ENCODE measurements at regions not wholly inside any gene's neighbourhood (a gene's known extent, or its start where the extent isn't known, plus 50 kb on each side); places are given as distances from the start of the nearest gene placed in this dataset.

DNA sequence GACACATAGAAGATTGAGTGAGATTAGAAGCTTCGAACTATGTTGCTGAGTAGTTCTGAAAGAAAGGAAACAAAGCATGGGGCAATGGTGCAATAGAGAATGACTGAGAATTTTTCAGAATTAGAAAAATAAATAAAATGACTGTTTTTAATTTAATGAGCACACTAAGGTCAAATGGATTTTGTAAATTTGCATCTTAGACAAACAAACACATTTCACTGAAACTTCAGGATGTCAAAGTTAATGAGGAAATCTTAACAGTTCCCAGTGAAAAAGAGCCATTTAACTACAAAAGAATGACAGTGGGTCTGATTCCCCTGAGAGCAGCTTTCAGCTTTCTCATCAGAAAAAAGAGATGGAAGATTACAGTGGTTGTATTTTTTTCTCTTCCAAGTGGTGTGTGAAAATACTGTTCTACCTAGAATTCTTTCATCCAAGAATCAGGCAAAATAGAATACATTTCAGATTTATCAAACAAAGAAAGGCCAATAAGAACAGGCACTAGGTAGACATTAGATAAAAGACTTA lies 591.9 kb downstream of the SEMA5A start:
- no peak for TF ChIP-seq POLR2A (IDR thresholded peaks at IDR 0.05)
- TF ChIP-seq, protein P1, sequence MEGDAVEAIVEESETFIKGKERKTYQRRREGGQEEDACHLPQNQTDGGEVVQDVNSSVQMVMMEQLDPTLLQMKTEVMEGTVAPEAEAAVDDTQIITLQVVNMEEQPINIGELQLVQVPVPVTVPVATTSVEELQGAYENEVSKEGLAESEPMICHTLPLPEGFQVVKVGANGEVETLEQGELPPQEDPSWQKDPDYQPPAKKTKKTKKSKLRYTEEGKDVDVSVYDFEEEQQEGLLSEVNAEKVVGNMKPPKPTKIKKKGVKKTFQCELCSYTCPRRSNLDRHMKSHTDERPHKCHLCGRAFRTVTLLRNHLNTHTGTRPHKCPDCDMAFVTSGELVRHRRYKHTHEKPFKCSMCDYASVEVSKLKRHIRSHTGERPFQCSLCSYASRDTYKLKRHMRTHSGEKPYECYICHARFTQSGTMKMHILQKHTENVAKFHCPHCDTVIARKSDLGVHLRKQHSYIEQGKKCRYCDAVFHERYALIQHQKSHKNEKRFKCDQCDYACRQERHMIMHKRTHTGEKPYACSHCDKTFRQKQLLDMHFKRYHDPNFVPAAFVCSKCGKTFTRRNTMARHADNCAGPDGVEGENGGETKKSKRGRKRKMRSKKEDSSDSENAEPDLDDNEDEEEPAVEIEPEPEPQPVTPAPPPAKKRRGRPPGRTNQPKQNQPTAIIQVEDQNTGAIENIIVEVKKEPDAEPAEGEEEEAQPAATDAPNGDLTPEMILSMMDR (IDR thresholded peaks at IDR 0.05), result no peak
- no peak for TF ChIP-seq POLR2AphosphoS5 (IDR thresholded peaks at IDR 0.05; ENCODE audit: insufficient read depth in 1 of 2, low read depth in 1 of 2)
